HG03442 (cell line): ENCODE measurements at regions not wholly inside any gene's neighbourhood (a gene's known extent, or its start where the extent isn't known, plus 50 kb on each side); places are given as distances from the start of the nearest gene placed in this dataset.

Experiments used
- ATAC-seq: cut with Tn5 transposase; IDR thresholded peaks from one replicate; pipeline ENCODE4 v1.9.1; 2021; ENCODE audit warnings: mild to moderate bottlenecking, moderate library complexity; ENCODE audit not compliant: unreplicated experiment

DNA sequence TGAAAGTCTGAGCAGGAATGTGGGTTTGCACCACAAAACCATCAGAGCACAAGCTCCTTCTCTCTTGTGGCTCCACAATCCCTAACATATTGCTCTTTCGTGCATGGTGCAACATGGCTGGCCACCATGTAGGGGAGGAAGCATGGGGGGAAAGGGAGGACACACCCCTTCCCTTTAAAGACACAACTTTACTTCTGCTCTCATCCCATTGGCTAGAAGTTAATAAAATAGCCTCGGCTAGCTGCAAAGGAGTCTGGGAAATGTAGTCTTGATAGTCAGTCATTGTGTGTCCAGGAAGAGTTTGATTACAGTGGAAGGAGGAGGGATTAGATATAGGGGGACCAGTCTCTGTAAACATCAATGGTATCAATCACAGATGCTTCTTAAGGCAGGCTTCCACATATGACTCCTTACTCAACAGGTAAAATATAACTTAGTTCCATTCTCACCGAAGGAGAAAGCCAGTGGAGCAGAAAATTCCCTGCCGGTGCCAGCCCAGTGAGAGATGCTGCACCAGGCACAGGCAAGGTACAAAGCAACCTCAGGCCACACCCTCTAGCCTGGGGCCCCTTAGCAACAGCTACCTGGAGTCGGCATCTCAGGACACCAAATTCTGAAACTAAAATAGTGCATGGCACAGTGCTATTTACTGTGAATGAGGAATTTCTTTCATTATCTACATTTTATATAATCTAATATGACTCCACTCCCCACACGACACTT lies 124.7 kb upstream of the CTBP2 start:
- ATAC-seq = no peak

DNA sequence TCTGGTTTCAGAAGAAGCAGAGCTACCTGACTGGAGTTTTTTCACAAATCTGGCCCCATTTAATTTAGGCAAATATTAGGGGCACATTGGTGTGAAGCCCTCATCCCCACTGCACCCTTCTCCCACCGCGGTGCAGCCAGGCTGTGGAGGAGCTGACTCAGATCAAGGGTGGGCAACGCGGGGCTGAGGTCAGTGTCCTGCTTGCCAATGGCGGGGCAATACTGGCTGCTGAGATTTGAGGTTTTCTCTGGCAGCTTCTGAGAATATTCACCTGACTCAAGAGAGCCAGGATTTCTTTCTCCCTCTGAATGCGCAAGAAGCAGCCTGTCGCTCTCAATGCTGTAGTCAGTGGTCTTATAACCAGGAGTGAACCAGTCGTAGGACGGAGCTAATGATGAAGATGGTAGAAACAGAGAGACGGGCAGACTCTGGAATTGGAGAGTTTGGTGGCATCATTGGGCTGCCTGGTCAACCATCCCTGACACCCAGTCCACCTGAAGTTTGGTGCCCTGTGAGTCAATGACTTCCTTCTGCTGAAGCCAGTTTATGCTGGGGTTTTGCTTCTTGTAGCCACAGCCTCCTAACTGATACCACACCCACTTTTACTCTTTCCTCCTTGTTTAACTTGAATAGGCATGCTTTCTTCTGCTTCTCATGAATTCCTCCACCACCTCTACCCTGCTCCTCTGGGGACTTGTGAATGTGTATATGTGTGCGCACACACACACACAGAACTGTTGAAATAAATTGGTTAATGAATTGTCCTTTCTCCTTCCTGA lies 123.7 kb upstream of the CTBP2 start:
- no peak for ATAC-seq

DNA sequence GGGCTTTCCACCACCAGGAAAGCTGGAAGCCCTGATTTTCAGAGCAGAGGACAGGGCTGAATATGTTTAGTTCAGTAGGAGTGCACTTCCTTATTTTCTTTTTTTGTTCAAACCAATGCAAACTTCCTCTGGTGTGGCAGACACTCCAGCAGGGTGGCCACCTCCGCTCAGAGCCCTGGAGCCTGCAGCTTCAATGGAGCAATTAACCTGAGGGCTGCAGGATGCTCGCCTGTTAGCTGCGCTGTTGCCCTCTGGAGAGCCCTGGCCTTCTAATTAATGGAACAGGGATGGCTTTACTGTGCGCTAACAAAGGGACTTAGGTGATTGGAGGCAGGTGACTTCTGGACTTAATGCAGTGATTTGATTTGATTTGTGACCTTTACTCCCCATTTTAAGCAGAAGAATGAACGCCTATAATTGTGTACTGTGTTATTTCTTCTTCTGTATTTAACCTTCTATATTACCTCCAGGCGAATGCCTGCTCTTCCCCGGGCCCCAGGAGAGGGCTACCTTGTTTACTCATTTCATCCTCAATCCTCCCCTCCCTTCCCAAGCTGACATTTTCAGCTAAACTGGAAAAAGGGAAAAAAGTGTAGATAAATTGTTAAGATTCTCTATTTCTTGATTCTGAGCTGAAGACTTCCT lies 123.0 kb upstream of the CTBP2 start:
- ATAC-seq = no peak

DNA sequence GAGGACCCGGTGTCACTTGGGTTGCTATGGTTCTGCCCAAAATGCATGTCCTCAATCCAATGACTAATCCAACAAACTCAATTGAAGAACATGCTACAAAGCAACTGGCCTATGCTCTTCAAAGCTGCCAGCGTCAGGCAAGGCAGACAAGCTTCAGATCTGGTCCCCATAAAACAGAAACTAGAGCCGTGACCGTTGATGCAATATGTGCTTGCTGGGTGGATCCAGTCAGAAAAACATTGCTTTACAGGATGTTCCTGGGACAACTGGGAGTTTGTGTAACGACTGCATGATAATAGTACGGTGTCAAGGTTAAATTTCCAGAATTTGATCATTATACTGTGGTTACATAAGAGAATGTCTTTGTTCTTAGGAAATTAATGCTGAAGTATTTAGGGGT lies 120.7 kb upstream of the CTBP2 start:
- ATAC-seq = no peak

DNA sequence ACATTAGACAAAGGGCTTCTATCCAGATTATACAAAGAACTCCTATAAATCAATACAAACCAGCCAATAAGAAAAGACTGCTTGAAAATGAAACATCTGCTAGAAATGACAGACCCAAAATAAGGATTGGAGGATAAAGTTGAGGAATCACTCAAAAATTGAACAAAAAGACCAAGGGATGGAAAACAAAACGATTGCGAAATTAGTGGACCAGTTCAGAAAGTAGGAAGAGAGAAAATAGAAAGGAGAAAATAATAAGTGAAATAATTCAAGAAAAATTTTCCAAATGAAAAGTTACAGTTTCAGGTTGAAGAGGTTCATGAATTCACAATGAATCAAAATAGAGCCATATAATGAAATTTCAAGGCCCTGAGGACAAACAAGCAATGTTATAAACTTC lies 115.8 kb upstream of the CTBP2 start:
- ATAC-seq = no peak

DNA sequence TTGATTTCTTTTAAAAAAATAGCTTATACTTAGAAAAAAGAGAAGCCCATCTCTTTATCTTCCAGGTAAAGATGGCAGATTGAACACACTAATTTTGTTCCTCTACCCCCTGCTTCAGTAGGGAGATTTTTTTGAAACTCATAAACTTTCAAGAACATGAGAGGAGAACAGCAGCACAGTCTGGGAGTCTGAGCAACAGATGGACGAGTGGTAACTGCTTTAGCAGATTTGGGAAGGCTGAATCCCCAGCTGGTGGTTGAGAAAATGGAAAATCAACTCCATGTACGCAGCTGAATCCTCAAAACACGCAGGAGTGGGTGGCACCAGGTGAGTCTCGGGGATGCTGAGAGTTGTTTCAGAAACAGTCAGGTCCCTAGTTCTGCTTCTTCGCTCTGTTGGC lies 114.6 kb upstream of the CTBP2 start:
- no peak for ATAC-seq

DNA sequence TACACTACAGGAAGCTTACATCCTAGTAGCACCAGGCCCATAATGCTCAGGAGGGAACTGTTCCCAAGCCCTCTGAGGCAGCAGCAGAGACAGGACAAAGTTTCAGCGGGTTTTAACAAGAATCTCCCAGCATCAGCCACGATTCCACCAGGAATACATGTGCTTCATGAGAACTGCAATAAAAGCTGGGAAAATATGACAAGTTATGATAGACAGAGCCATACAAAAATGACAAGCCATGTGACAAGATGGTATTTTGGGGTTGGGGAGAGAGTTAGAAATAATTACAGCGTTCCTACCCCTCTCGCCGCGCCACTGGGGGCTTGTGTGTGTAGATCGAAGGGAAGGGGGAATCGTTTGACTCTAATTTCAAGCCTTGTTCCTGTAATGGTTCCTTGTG lies 112.7 kb upstream of the CTBP2 start:
- ATAC-seq = no peak

DNA sequence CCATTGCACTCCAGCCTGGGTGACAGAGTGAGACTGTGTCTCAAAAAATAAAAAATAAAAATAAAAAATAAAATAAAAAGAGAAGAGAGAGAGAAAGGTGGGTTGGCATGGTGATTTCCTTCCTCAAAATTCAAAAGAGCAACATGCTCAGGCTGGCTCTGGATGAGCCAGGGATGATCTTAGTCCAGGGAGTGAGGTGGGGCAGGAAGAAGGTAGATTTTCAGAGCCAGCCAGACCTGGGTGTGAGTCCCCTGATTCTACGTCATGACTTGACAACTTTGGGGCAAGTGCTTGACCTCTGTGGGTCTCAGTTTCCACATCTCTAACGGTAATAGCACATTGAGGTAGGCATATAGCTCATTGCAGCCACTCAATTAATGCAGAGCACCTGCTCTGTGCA lies 109.4 kb upstream of the CTBP2 start:
- no peak for ATAC-seq

DNA sequence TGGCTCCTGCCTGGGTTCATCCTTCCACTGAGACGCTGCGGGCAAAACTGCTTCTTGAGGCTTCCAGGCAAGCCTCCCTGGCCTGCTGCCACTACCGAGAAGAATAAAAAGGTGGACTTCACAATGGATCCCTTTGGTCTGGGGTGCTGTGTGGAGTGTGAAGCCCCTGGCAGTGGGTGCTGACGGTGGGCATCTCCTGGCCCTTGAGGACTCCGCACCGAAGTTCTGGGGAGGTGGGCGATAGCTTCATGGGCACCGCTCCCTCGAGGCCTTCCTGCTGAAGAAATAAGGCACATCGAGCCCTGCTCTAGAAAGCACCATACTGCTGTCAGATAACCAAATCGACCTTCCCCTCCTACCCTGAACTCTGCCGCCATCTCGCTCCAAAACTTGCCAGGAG lies 106.6 kb upstream of the CTBP2 start:
- no peak for ATAC-seq

DNA sequence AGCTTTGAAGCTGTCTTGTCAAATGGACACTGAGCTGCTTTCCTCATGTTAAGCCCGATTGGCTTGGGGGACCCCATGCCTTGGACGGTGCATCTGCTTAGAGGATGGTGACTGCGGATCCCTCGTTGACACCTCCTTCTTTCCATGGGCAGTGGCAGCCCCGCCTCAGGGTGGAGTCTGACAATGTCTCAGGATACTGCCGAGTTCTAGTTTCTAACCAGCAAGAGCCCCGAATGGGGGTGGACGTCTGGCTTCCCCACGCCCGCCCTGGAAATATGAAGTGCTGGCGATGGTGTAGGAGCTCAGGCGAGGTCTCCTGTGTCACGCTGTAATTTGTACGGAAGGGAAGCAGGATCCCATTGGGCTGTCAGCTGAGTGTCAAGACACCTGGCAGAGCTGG lies 106.2 kb upstream of the CTBP2 start:
- ATAC-seq = no peak

DNA sequence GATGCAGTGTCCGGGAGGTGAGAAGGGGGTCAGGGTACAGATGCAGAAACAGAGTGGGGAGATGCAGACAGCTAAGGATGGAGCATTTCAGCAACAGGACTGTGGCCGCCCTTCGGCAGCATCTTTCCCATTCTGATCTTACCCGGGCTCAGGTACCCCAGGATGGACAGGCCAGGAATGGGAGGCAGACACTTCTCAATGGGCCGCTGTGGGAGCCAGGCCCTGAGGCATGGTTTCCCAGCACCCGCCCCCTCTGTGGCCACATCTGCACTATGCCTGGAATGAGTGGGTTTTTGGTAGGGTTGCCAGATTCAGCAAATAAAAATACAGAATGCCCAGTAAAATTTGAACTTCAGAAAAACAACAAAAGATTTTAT lies 105.2 kb upstream of the CTBP2 start:
- no peak for ATAC-seq

DNA sequence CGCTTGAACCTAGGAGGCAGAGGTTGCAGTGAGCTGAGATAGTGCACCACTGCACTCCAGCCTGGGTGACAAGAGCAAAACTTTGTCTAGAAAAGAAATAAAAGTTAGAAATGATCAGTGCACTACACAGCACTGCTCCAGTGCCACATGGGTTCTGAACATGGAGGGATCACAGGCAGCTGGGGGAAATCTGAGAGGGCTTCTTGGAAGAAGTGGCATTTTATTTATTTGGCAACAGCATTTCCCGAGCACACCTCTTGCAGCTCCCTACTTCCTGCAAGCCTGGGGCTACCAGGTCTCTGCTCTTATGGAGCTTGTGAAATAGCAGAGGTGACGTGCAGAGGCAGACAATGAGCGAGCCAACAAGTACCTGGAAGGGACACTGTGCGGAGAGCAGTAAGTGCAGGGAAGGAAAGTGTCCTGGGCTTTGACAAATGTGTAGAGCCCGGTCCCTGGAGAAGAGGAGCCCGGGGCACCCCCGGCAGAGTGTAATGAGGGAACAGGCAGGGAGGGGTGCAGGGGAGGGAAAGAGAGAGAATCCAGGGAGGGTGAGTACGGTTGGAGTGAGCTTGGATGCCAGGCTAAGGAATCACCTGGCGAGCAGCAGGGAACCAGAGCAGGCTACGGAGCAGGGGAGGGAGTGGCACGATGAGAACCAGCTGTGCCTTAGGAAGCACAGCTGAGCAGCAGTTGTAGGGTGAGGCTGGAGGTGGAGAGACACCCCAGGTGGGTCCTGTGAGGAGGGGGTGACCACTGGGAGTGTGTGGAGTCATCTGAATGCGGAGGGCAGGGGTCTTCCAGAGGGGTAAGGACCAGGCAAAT lies 104.6 kb upstream of the CTBP2 start:
- no peak for ATAC-seq

DNA sequence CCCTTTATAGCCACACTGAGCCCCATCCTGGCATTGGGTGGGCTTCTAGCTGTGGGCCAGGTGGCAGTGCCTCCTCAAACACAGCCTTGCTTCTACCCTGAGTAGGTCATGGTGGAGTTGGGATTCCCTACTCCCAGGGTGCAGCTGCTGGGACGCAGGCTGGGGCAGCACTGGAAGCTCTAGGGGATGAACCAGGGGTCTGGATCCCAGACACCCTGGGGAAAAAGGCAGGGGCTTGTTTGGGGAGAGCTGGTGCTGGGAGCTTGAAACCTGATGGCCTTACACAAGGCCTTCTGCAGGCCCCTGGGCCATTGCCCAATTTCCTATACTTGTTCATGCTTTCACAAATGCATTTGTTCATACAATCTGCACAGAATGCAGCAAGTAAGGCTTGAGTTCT lies 103.7 kb upstream of the CTBP2 start:
- ATAC-seq = no peak

DNA sequence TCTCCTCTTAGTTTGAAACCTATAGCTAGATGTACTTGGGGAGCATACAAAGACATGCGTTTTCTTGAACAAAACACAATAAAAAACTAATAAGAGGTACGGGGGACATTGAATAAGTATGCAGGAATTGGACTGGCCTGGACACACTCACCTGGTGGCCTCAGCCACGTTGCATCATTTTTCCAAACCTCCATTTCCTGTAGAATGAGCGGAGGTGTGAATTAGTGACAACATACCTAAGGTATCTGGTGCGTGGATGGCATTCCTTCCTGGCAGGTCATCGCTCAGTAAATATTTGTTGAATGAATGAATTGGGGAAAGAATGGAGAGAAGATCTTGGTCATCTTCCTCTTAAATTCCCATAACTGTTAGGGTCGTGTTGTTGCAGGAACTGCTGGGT lies 103.2 kb upstream of the CTBP2 start:
- ATAC-seq = no peak

DNA sequence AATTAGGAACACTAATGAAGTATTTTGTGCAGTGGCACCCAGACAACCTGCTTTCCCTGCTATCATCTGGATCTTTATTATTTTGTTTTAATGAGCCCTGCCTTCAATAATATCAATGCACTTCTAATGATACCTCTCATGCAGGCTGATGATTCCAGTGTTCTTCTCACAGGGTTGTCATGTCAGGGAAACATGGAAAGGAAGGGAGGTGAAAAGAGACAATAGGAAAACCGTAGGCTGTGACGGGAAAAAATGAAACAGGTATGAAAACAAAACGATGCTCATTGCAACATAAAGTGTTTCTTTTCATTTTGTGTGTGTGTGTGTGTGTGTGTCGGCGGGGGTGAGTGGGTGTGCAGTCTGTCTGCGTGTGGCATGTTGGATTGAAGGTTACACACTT lies 102.6 kb upstream of the CTBP2 start:
- no peak for ATAC-seq

DNA sequence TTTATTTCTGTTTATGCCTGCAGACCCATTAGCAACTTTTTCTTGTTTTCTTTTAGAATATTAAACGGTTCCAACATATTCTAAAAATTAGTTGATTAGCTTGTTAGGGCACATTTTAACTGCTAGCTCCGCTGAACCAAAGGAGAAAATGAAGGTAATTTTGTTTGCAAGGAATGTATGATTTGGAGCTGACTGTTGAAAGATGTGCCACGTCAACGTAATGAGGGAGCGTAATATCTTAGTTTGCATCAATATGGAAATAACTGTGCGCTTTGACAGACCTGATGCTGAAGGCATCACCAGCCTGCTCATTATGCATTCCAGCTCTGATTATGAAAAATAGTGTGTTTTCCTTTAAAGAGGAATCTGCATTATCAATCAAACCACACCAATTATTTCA lies 102.0 kb upstream of the CTBP2 start:
- no peak for ATAC-seq

DNA sequence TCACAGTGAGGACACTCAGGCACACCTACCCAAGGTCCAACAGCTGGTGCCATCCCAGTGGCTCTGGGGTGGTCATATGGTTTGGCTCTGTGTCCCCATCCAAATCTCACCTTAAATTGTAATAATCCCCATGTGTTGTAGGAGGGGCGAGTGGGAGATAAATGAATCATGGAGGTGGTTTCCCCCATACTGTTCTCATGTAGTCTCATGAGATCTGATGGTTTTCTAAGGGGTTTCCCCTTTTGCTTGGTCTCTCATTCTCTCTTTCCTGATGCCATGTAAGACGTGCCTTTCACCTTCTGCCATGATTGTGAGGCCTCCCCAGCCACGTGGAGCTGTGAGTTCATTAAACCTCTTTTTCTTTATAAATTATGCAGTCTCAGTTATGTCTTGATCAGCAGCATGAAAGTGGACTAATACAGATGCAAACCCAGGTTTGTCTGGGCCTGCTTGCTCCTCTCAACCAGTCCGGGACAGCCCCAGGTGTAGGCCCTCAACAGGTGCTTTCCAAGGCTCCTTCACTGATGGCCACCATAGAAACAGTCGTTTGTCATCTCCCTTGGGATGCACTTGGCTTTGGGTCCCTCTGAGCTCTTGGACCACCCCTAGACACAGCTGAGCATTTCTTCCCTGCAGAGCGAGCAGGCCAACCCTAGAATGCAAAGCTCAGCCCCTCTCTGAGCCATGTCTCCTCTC lies 101.3 kb upstream of the CTBP2 start:
- no peak for ATAC-seq

DNA sequence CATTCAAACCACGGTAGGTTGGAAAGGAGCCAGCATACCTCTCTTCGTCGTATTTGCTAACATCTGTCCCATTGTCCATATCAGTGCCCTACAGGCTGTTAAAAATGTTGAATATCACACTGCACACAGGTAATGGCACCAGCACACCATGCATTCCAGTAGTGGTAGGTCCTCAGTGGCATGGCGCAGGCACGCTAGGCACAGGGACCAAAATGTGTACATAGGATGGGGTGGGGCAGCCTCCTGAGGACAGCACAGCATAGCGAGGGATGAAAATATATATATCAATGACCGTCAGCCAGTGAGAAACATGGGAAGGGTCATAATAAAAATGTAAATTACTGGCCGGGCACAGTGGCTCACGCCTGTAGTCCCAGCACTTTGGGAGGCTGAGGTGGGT lies 99.9 kb upstream of the CTBP2 start:
- no peak for ATAC-seq

DNA sequence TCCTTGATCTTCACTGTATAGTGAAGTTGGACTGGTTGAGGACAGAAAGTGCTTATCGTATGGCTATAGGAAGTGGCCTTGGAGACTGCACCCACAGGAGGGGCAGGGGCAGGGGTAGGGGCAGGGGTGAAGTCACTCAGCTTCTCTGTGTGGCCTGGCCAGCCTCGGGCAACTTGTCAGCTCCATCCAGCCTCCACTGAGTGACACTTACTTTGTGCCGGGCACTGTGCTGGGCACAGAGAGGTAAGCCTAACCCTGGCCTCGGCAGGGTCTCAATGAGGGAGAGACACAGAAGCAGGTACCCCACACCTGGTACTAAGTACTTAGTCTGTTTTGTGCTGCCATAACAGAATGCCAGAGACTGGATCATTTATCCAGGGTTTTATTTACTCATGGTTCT lies 99.3 kb upstream of the CTBP2 start:
- no peak for ATAC-seq

DNA sequence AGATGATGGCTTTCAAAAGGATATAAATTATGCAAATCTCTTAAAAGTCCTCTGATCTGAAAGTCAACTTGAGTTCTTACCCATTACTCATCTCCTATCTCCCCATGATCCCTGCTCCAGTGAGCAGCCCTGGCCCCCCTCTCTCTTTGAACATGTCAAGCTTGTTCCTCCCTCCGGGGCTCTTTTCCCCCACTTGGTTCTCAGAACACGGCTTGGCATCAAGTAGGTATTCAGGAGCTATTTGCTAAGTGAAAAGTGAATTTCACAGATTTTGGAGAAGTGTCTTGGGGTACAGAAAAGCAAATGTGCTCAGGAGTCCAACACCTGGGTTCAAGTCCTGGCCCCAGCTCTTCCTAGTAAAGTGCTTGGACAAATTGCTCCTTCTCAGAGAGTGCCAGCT lies 98.3 kb upstream of the CTBP2 start:
- no peak for ATAC-seq
